Upper lobe of left lung (tissue), 6 donors: ENCODE measurements at regions not wholly inside any gene's neighbourhood (a gene's known extent, or its start where the extent isn't known, plus 50 kb on each side); places are given as distances from the start of the nearest gene placed in this dataset.

Source experiments
- ATAC-seq, 2 donors: fragments of 200-7000 bp; cut with Tn5 transposase; one replicate each; pipeline ENCODE4 v1.9.1; 2022; ENCODE audit warnings: mild to moderate bottlenecking in 2 of 2, moderate library complexity in 2 of 2; ENCODE audit not compliant: low FRiP score in 2 of 2
- DNase-seq, 2 donors: peaks; one replicate each; pipeline ENCODE4 v3.0.0-alpha.2; 2019 to 2020
- H3K27ac ChIP-seq, 4 donors: fragments of 200-600 bp; sonication (generic); one replicate each; pipeline ENCODE4 v1.5.1; 2016 to 2019
- H3K27me3 ChIP-seq, 4 donors: fragments of 200-600 bp; sonication (generic); one replicate each; pipeline ENCODE4 v1.5.1; 2017 to 2019
- H3K36me3 ChIP-seq, 4 donors: fragments of 200-600 bp; sonication (generic); one replicate each; pipeline ENCODE4 v1.5.1; 2016 to 2019
- H3K4me1 ChIP-seq, 4 donors: fragments of 200-600 bp; sonication (generic); one replicate each; pipeline ENCODE4 v1.5.1; 2018 to 2019
- H3K4me3 ChIP-seq, 4 donors: fragments of 200-600 bp; sonication (generic); one replicate each; pipeline ENCODE4 v1.5.1; 2017 to 2019; ENCODE audit warnings: mild to moderate bottlenecking in 2 of 4, moderate library complexity in 1 of 4
- H3K9me3 ChIP-seq, 4 donors: fragments of 200-600 bp; sonication (generic); one replicate each; pipeline ENCODE4 v1.5.1; 2018 to 2019
- EP300 ChIP-seq, 4 donors: sonication (generic); formaldehyde crosslinking; IDR thresholded peaks; one replicate each; pipeline ENCODE4 v1.5.1; 2017; ENCODE audit warnings: antibody characterized with exemption in 4 of 4, control low read depth in 2 of 4
- POLR2A ChIP-seq, 4 donors: fragments of 450-650 bp; IDR thresholded peaks; one replicate each; pipeline ENCODE4 v1.5.1; 2016 to 2017; ENCODE audit warnings: antibody characterized with exemption in 4 of 4, mild to moderate bottlenecking in 2 of 4
- POLR2AphosphoS5 ChIP-seq, 2 donors: sonication (generic); formaldehyde crosslinking; IDR thresholded peaks; one replicate each; pipeline ENCODE4 v1.5.1; 2017; ENCODE audit warnings: antibody characterized with exemption in 2 of 2
- WGBS, 2 donors: methylation state at CpG; one replicate each; pipeline ENCODE4 v1.1.5; 2017 to 2018; 5-methylcytosine and 5-hydroxymethylcytosine counted together
- TF ChIP-seq, protein P1 (sequence below), 6 experiments: fragments of 450-650 bp in 4 of 6; fragments of 200-600 bp in 2 of 6; sonication (generic) in 2 of 6; IDR thresholded peaks; one replicate each; pipeline ENCODE4 v1.5.1; 2016 to 2019; ENCODE audit warnings: antibody characterized with exemption in 6 of 6
- donor health status: DM: no; HTN: no; CAD: no; lungs with moderate emphysema.
- donor health status: DM: no; HTN: yes; CAD: no; lungs with severe emphysema.

DNA sequence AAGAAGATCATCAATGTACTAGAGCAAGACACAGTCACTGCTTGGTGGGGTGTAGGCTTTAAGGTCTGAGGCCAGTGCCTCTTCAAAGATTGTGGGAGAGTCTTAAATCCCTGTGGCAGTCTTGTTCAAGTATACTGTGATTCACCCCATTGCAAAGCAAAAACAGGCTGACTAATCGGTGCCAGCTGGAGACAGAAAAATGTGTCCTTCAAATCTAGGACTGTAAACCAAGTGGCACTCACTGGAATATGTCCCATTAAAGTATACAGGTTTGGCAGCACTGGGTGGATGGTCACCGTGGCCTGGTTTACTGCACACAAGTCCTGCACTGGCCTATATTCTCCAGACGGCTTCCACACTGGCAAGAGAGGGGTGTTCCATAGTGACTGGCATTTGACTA is 1315.3 kb downstream of the TMEM121 start:
- H3K9me3 ChIP-seq = no peaks in the 10 kb centered on the region
- DNase-seq (peak in 1 of 2 donors; percentile 38), ATAC-seq (peak in 1 of 2 donors; percentile 16)
- no peaks in the 10 kb centered on the region for H3K27me3 ChIP-seq
- TF ChIP-seq EP300 (IDR thresholded peaks at IDR 0.05) (no peak), POLR2A (IDR thresholded peaks at IDR 0.05) (no peak), POLR2AphosphoS5 (IDR thresholded peaks at IDR 0.05) (no peak)
- TF ChIP-seq, protein P1, sequence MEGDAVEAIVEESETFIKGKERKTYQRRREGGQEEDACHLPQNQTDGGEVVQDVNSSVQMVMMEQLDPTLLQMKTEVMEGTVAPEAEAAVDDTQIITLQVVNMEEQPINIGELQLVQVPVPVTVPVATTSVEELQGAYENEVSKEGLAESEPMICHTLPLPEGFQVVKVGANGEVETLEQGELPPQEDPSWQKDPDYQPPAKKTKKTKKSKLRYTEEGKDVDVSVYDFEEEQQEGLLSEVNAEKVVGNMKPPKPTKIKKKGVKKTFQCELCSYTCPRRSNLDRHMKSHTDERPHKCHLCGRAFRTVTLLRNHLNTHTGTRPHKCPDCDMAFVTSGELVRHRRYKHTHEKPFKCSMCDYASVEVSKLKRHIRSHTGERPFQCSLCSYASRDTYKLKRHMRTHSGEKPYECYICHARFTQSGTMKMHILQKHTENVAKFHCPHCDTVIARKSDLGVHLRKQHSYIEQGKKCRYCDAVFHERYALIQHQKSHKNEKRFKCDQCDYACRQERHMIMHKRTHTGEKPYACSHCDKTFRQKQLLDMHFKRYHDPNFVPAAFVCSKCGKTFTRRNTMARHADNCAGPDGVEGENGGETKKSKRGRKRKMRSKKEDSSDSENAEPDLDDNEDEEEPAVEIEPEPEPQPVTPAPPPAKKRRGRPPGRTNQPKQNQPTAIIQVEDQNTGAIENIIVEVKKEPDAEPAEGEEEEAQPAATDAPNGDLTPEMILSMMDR (IDR thresholded peaks at IDR 0.05) = no peak
- 67 to 80% methylated on average over 1 to 3 of the region's 3 CpGs for WGBS, 2 donors
- H3K36me3 ChIP-seq = no peaks in the 10 kb centered on the region
- H3K4me3 ChIP-seq = no peak overlapping the region
- peak overlapping the region in 1 of 4 donors; percentile 51 for H3K27ac ChIP-seq
- H3K4me1 ChIP-seq = peaks cover 7 to 49% (median 20%) of the 10 kb centered on the region in 4 donors

DNA sequence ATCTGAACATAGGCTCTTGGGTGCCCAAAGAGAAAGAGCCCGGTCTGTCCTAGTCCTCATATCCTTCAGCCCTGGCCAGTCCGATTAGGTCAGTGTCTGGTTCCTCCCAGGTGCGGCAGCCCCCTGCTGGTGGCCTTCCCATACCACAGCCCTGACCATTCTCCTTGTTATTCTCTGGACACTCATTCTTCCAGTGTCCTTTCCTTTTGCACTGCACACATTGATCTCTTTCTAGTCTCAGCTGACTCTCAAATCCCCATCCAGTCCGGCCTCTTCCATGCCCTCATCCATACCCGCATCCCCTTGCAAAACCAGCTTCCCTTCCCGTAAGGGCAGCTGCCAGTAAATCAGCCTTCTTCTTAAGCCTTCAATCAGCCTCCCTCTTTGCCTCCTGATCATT is 1316.3 kb downstream of the TMEM121 start:
- H3K4me1 ChIP-seq = peaks cover 9 to 50% (median 22%) of the 10 kb centered on the region in 4 donors
- TF ChIP-seq EP300 (IDR thresholded peaks at IDR 0.05) (no peak), POLR2AphosphoS5 (IDR thresholded peaks at IDR 0.05) (no peak)
- TF ChIP-seq, protein P1 (IDR thresholded peaks at IDR 0.05) = peak in 3 of 6 experiments; percentile 22 to 33 (median 25)
- DNase-seq (peak in 1 of 2 donors; percentile 27), ATAC-seq (no peak)
- no peaks in the 10 kb centered on the region for H3K36me3 ChIP-seq
- H3K4me3 ChIP-seq = no peak overlapping the region
- H3K9me3 ChIP-seq = no peaks in the 10 kb centered on the region
- WGBS, 2 donors = 82 to 87% methylated on average over 6 of the region's 6 CpGs
- no peak overlapping the region for H3K27ac ChIP-seq
- H3K27me3 ChIP-seq = no peaks in the 10 kb centered on the region

DNA sequence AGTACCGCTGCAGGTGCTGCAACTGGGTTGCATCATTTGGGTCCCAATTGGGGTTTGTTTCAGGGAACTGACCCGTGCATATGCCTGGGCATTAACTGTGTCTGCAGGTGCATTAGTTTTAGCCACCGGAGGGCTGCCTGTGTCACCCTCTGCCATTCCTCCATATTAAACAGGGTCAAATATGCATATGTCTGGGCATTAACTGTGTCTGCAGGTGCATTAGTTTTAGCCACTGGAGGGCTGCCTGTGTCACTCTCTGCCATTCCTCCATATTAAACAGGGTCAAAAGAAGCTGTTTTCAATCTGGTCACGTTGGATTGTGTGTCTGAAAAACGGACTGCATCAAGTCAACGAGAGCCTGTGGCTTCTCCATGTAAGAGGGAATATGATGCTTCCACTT is 1317.0 kb downstream of the TMEM121 start:
- Histone ChIP-seq H3K27ac (peak overlapping the region; percentile 76 to 90 (median 89)), H3K27me3 (no peaks in the 10 kb centered on the region), H3K36me3 (no peaks in the 10 kb centered on the region), H3K4me1 (peaks cover 9 to 50% (median 22%) of the 10 kb centered on the region in 4 donors), H3K4me3 (peak overlapping the region in 2 of 4 donors; percentile 52 to 57), H3K9me3 (no peaks in the 10 kb centered on the region)
- no peak for TF ChIP-seq POLR2A (IDR thresholded peaks at IDR 0.05)
- no peak for TF ChIP-seq EP300 (IDR thresholded peaks at IDR 0.05)
- no peak for TF ChIP-seq POLR2AphosphoS5 (IDR thresholded peaks at IDR 0.05)
- TF ChIP-seq, protein P1 (IDR thresholded peaks at IDR 0.05) = no peak
- 56 to 67% methylated on average over 6 of the region's 6 CpGs for WGBS, 2 donors
- ATAC-seq (no peak), DNase-seq (no peak)

DNA sequence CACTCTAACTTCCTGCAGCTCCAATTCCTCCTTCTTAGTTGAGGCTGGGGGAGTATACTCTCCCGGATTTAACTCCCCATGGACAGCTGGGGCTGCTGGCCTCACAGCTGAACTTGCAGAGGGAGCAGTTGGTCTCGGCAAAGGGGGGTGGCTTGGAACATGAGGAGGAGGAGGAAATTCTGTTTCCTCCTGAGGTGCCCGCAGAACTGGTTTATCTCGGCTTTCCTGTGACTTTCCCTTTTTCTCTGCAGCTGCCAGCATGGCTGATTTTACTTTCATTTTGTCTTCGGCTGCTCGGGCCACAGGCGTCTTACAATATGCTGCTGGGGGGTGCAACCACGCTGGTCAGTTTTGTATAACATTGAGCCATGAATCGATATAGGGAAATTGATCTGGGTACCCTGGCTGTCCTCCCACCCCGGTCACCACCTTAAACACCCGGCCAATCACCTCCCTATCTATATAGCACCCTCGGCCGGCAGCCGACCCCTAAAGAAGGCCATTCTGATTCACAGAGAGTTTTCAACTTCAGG is 1317.6 kb downstream of the TMEM121 start:
- ATAC-seq (peak in 1 of 2 donors; percentile 46), DNase-seq (peak in 1 of 2 donors; percentile 55)
- WGBS, 2 donors = 25 to 43% methylated on average over 14 of the region's 14 CpGs
- TF ChIP-seq, protein P1 (IDR thresholded peaks at IDR 0.05) = no peak
- H3K4me1 ChIP-seq = peaks cover 9 to 50% (median 22%) of the 10 kb centered on the region in 4 donors
- H3K4me3 ChIP-seq = peak overlapping the region; percentile 9 to 57 (median 46)
- peak overlapping the region; percentile 76 to 90 (median 89) for H3K27ac ChIP-seq
- H3K9me3 ChIP-seq = no peaks in the 10 kb centered on the region
- H3K27me3 ChIP-seq = no peaks in the 10 kb centered on the region
- H3K36me3 ChIP-seq = no peaks in the 10 kb centered on the region
